ENCODE measurements at regions not wholly inside any gene's neighbourhood (a gene's known extent, or its start where the extent isn't known, plus 50 kb on each side); places are given as distances from the start of the nearest gene placed in this dataset.

DNA sequence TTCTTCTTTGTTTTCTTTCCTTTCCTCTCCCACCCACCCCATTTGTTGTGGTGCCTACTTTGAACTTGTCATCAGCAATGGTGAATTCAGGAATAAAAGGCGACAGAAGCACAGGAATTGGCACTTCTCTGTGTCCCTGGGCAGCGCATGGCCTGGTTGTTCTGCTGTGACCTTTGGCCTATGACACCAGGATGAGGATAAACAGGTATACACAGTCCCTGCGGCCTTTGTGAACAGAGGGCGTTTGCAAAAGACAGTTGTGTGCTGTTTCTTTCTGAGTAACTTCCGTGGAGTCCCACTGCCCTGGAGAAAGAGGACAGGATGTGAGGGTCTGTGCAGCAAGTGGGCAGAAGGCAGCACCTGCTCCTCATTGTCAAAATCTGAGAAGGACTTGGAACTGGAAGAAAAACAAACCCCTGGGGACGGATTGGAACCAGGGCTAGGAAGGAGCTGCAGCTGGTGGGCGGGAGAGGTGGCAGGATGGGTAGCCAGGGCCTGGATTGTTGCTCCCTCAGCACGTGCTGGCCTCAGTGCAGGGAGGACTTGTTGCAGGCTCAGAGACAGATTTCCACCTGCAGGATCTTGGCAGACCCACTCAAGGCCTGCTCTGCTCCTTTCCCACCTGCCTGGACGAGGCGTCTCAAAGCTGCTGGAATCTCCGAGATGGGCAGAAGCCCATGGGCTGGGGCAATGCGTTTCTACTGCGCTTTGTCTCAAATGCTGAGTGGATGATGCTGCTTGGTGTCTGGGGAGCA, 159.5 kb downstream of the ACKR3 start:
- TF ChIP-seq TAF1 (IDR thresholded peaks at IDR 0.05; ENCODE audit: low read depth, low read length): no peak
- no peak for TF ChIP-seq POLR2A (IDR thresholded peaks at IDR 0.05; ENCODE audit: low read depth, low read length)
- TF ChIP-seq POLR2AphosphoS5 (IDR thresholded peaks at IDR 0.05; ENCODE audit: low read depth, low read length): no peak
- no peak for TF ChIP-seq PAX5 (IDR thresholded peaks at IDR 0.05; ENCODE audit: insufficient read depth, low read length, severe bottlenecking)
- TF ChIP-seq POU2F2 (IDR thresholded peaks at IDR 0.05; ENCODE audit: low read depth, low read length): no peak
